ENCODE measurements at regions not wholly inside any gene's neighbourhood (a gene's known extent, or its start where the extent isn't known, plus 50 kb on each side); places are given as distances from the start of the nearest gene placed in this dataset.

GRCh38 chr1:187872550-187872949, 1043.8 kb downstream of the PLA2G4A start:
- 15 to 100% (median 87%) methylated on average over 3 of the region's 3 CpGs for WGBS, 10 experiments
- Histone ChIP-seq H3K27ac (no peak overlapping the region), H3K4me1 (replicated peaks in 1 of 2) (no peaks in the 10 kb centered on the region), H3K4me3 (no peak overlapping the region)
- in situ Hi-C loops (cut with MboI; ENCODE audit: low pct_unique_long_range_greater_than_20kb in 2 of 9, low sequenced_read_pairs in 9 of 9, unreplicated experiment in 9 of 9): no loop called here
- no peak for ATAC-seq (replicated peaks in 6 of 8)

- 0 to 88% (median 66%) methylated on average over 1 to 2 of the region's 2 CpGs for WGBS, 10 experiments
- no peak for ATAC-seq (replicated peaks in 6 of 8)
- no peak overlapping the region for H3K4me3 ChIP-seq
- in situ Hi-C loops (cut with MboI; ENCODE audit: low pct_unique_long_range_greater_than_20kb in 2 of 9, low sequenced_read_pairs in 9 of 9, unreplicated experiment in 9 of 9): no loop called here
- H3K4me1 ChIP-seq (replicated peaks in 1 of 2): no peaks in the 10 kb centered on the region
- H3K27ac ChIP-seq: no peak overlapping the region
Observed at GRCh38 chr1:187873126-187873525, 1044.4 kb downstream of the PLA2G4A start.

DNA sequence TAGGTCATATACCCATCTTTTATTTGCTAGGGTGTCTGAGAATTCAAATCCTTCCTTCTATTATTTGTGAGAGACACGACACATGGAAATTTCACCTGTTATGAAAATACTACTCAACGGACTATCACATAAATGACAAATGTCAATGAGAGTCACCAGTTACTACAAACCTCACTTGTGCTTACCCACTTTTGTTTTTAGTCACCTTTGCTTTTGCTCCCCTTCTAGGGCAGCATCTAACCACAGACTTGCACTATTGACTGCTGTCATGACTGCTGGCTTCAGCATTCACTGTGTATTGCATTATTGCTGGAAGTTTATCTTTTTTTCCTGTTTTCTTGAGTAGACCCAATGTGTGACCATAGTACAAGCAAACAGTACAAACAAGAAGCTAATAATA, 1048.0 kb downstream of the PLA2G4A start:
- Histone ChIP-seq H3K4me1 (replicated peaks in 1 of 2) (no peaks in the 10 kb centered on the region), H3K27ac (no peak overlapping the region), H3K4me3 (no peak overlapping the region)
- ATAC-seq (replicated peaks in 6 of 8): no peak
- in situ Hi-C loops (cut with MboI; ENCODE audit: low pct_unique_long_range_greater_than_20kb in 2 of 9, low sequenced_read_pairs in 9 of 9, unreplicated experiment in 9 of 9): no loop called here
- 14 to 100% (median 83%) methylated on average over 1 to 2 of the region's 2 CpGs for WGBS, 10 experiments

GRCh38 chr1:187877220-187877619, 1048.5 kb downstream of the PLA2G4A start:
- H3K4me3 ChIP-seq: no peak overlapping the region
- H3K4me1 ChIP-seq (replicated peaks in 1 of 2): no peaks in the 10 kb centered on the region
- H3K27ac ChIP-seq: no peak overlapping the region
- in situ Hi-C loops (cut with MboI; ENCODE audit: low pct_unique_long_range_greater_than_20kb in 2 of 9, low sequenced_read_pairs in 9 of 9, unreplicated experiment in 9 of 9): no loop called here
- no peak for ATAC-seq (replicated peaks in 6 of 8)
- 0 to 92% (median 62%) methylated on average over 2 to 5 of the region's 5 CpGs; no CpG with 5 or more reads in 1 of the 10 experiments for WGBS, 10 experiments

GRCh38 chr1:187878883-187879282, 1050.1 kb downstream of the PLA2G4A start:
- WGBS, 10 experiments: 26 to 97% (median 89%) methylated on average over 3 to 8 of the region's 8 CpGs
- in situ Hi-C loops (cut with MboI; ENCODE audit: low pct_unique_long_range_greater_than_20kb in 2 of 9, low sequenced_read_pairs in 9 of 9, unreplicated experiment in 9 of 9): no loop called here
- H3K27ac ChIP-seq: no peak overlapping the region
- no peak overlapping the region for H3K4me3 ChIP-seq
- no peak for ATAC-seq (replicated peaks in 6 of 8)
- no peaks in the 10 kb centered on the region for H3K4me1 ChIP-seq (replicated peaks in 1 of 2)

GRCh38 chr1:187883356-187883755, 1054.6 kb downstream of the PLA2G4A start:
- WGBS, 10 experiments: 0 to 94% (median 71%) methylated on average over 1 to 2 of the region's 2 CpGs; no CpG with 5 or more reads in 1 of the 10 experiments
- in situ Hi-C loops (cut with MboI; ENCODE audit: low pct_unique_long_range_greater_than_20kb in 2 of 9, low sequenced_read_pairs in 9 of 9, unreplicated experiment in 9 of 9): no loop called here
- no peak for ATAC-seq (replicated peaks in 6 of 8)
- Histone ChIP-seq H3K4me3 (no peak overlapping the region), H3K27ac (no peak overlapping the region), H3K4me1 (replicated peaks in 1 of 2) (no peaks in the 10 kb centered on the region)

- WGBS, 10 experiments: 4 to 100% (median 69%) methylated on average over 1 to 4 of the region's 4 CpGs; no CpG with 5 or more reads in 1 of the 10 experiments
- in situ Hi-C loops (cut with MboI; ENCODE audit: low pct_unique_long_range_greater_than_20kb in 2 of 9, low sequenced_read_pairs in 9 of 9, unreplicated experiment in 9 of 9): no loop called here
- no peak overlapping the region for H3K4me3 ChIP-seq
- no peak overlapping the region for H3K27ac ChIP-seq
- ATAC-seq (replicated peaks in 6 of 8): no peak
- H3K4me1 ChIP-seq (replicated peaks in 1 of 2): peaks cover 0 to 3% of the 10 kb centered on the region in 2 donors
Observed at GRCh38 chr1:187891993-187892682, 1063.4 kb downstream of the PLA2G4A start.

DNA sequence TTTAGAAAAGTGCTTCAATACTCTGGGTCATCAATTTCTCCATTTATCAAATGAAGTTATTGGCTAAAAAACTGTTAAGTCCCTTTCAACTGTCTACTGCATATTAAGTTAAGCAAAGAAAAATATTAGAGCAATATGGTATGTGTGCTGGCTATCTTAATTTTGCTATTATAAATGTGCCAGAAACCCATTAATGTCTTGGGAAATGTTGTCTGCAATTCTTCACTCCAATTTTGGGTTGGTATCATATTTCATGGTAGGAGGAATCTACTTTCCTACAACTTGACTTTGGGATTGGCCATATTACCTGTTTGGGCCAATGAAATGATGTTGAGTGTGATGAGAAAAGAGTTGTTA, 1063.9 kb downstream of the PLA2G4A start:
- H3K4me1 ChIP-seq (replicated peaks in 1 of 2): peaks cover 0 to 3% of the 10 kb centered on the region in 2 donors
- no peak for ATAC-seq (replicated peaks in 6 of 8)
- H3K4me3 ChIP-seq: no peak overlapping the region
- no peak overlapping the region for H3K27ac ChIP-seq
- in situ Hi-C loops (cut with MboI; ENCODE audit: low pct_unique_long_range_greater_than_20kb in 2 of 9, low sequenced_read_pairs in 9 of 9, unreplicated experiment in 9 of 9): no loop called here

GRCh38 chr1:187893471-187893870, 1064.7 kb downstream of the PLA2G4A start:
- ATAC-seq (replicated peaks in 6 of 8): no peak
- Histone ChIP-seq H3K27ac (no peak overlapping the region), H3K4me1 (replicated peaks in 1 of 2) (peaks cover 0 to 8% of the 10 kb centered on the region in 2 donors), H3K4me3 (no peak overlapping the region)
- in situ Hi-C loops (cut with MboI; ENCODE audit: low pct_unique_long_range_greater_than_20kb in 2 of 9, low sequenced_read_pairs in 9 of 9, unreplicated experiment in 9 of 9): no loop called here
- WGBS, 10 experiments: 17 to 91% (median 69%) methylated on average over 1 to 2 of the region's 2 CpGs; no CpG with 5 or more reads in 1 of the 10 experiments

GRCh38 chr1:187894349-187894748, 1065.6 kb downstream of the PLA2G4A start:
- ATAC-seq (replicated peaks in 6 of 8): no peak
- in situ Hi-C loops (cut with MboI; ENCODE audit: low pct_unique_long_range_greater_than_20kb in 2 of 9, low sequenced_read_pairs in 9 of 9, unreplicated experiment in 9 of 9): no loop called here
- WGBS, 10 experiments: 31 to 100% (median 80%) methylated on average over 1 to 3 of the region's 3 CpGs; no CpG with 5 or more reads in 1 of the 10 experiments

GRCh38 chr1:187903223-187903622, 1074.5 kb downstream of the PLA2G4A start:
- no peak for ATAC-seq (replicated peaks in 6 of 8)
- in situ Hi-C loops (cut with MboI; ENCODE audit: low pct_unique_long_range_greater_than_20kb in 2 of 9, low sequenced_read_pairs in 9 of 9, unreplicated experiment in 9 of 9): no loop called here
- 0 to 100% (median 83%) methylated on average over 1 of the region's 1 CpG; no CpG with 5 or more reads in 2 of the 10 experiments for WGBS, 10 experiments
- H3K27ac ChIP-seq: no peak overlapping the region
- H3K4me3 ChIP-seq: no peak overlapping the region
- peaks cover 0 to 1% of the 10 kb centered on the region in 2 donors for H3K4me1 ChIP-seq (replicated peaks in 1 of 2)

More at GRCh38 chr1:187894349-187894748, 1065.6 kb downstream of the PLA2G4A start:
- H3K4me3 ChIP-seq: no peak overlapping the region
- H3K4me1 ChIP-seq (replicated peaks in 1 of 2): peaks cover 0 to 8% of the 10 kb centered on the region in 2 donors
- H3K27ac ChIP-seq: no peak overlapping the region

- H3K4me3 ChIP-seq: no peak overlapping the region
- no peak for ATAC-seq (replicated peaks in 6 of 8)
- 21 to 90% (median 85%) methylated on average over 3 of the region's 3 CpGs; no CpG with 5 or more reads in 2 of the 10 experiments for WGBS, 10 experiments
- no peaks in the 10 kb centered on the region for H3K4me1 ChIP-seq (replicated peaks in 1 of 2)
- in situ Hi-C loops (cut with MboI; ENCODE audit: low pct_unique_long_range_greater_than_20kb in 2 of 9, low sequenced_read_pairs in 9 of 9, unreplicated experiment in 9 of 9): no loop called here
- no peak overlapping the region for H3K27ac ChIP-seq
Observed at GRCh38 chr1:187909382-187909781, 1080.6 kb downstream of the PLA2G4A start.

GRCh38 chr1:187911820-187912219, 1083.1 kb downstream of the PLA2G4A start:
- H3K27ac ChIP-seq: no peak overlapping the region
- H3K4me3 ChIP-seq: no peak overlapping the region
- in situ Hi-C loops (cut with MboI; ENCODE audit: low pct_unique_long_range_greater_than_20kb in 2 of 9, low sequenced_read_pairs in 9 of 9, unreplicated experiment in 9 of 9): no loop called here
- no peaks in the 10 kb centered on the region for H3K4me1 ChIP-seq (replicated peaks in 1 of 2)
- no peak for ATAC-seq (replicated peaks in 6 of 8)

GRCh38 chr1:187920976-187921375, 1092.2 kb downstream of the PLA2G4A start:
- no peak for ATAC-seq (replicated peaks in 6 of 8)
- WGBS, 10 experiments: 0 to 100% (median 94%) methylated on average over 1 of the region's 1 CpG
- in situ Hi-C loops (cut with MboI; ENCODE audit: low pct_unique_long_range_greater_than_20kb in 2 of 9, low sequenced_read_pairs in 9 of 9, unreplicated experiment in 9 of 9): no loop called here
- Histone ChIP-seq H3K27ac (no peak overlapping the region), H3K4me1 (replicated peaks in 1 of 2) (peaks cover 0 to 3% of the 10 kb centered on the region in 2 donors), H3K4me3 (no peak overlapping the region)

All from motor neuron (in vitro differentiated cells).